Ecto neural progenitor cell (in vitro differentiated cells): ENCODE measurements at regions not wholly inside any gene's neighbourhood (a gene's known extent, or its start where the extent isn't known, plus 50 kb on each side); places are given as distances from the start of the nearest gene placed in this dataset.

Source experiments
- DNase-seq: peaks from one replicate; pipeline ENCODE4 v3.0.0-alpha.2; 2018; ENCODE audit warnings: low spot score

GRCh38 chr22:46090631-46091201 is 59.6 kb upstream of the PPARA start:
- DNase-seq = no peak

DNA sequence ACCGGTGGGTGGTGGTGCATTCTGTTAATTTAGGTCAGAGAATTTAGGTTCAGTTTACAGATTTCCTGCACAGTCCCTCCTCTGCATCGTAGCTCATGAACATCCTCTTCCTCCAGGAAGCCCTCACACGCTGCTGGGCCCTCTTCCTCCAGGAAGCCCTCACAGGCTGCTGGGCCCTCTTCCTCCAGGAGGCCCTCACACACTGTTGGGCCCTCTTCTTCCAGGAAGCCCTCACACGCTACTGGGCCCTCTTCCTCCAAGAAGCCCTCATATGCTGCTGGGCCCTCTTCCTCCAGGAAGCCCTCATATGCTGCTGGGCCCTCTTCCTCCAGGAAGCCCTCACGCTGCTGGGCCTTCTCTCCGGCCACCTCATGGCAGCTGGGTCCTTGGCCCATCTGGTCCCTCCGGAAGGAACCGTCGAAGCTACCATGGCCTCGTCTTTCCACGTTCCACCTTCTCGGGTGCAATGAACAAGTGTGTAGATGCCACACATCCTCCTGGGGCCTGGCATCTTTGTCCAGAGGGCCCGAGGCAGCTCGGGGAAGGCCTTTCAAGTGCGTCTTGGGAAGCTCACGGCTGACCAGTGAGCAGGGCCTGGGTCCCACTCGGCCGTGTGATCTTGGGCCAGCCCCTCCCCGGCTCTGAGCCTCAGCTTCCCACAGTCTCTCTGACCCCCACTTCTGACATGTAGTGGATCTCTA is 58.9 kb upstream of the PPARA start:
- DNase-seq = no peak

DNA sequence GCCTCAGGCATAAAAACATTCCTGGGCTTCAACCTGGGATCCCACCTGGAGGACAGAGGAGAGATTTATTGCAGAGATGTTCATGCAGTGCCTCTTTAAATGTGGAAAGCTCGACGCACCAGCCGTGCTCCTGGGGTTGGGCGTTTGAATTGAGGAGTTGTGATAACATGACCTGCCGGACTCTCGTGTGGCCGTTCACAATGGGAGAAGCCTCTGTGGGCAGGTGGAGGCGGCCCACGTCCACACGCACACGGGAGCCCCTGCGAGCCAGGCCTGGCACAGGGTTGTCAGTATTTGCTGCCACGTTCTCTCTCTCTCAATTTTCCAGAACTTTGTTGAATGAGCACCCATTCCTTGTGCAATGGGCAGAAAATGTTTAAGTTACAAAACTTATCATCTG is 58.3 kb upstream of the PPARA start:
- DNase-seq = no peak

DNA sequence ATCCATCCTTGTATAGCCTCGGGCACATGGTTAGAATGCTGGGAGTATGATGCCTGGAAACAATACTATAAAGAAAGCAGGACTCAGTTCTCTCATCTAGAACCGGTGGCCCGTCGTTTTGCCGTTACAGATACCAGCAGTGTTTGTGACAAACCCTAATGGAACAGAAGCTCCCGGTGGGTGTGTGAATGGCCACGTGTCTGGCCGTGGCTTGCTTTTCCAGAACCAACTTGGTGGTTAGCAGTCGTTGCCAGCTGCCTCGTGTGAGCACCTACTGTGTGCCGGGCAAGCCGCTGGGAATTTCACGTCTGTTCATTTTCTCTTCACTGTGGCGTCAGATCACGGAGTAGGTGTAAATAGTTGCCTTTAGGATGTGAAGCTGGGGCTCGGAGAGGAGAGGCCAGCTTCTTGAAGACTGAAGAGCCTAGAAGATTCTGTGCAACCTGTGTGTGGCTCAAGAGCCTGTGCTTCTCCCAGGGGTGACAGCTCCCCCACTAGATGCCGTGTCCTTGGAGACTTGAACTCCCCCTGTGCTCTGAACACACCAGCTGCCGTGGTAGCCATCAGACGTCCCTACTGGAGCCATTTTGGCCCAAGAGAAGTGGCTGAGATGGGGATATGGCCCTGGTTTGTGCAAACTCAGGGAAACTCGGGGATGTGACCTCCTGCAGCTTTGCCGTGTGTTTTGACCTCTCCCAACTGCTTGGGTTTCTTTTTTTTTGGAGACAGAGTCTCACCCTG is 57.5 kb upstream of the PPARA start:
- DNase-seq = no peak

DNA sequence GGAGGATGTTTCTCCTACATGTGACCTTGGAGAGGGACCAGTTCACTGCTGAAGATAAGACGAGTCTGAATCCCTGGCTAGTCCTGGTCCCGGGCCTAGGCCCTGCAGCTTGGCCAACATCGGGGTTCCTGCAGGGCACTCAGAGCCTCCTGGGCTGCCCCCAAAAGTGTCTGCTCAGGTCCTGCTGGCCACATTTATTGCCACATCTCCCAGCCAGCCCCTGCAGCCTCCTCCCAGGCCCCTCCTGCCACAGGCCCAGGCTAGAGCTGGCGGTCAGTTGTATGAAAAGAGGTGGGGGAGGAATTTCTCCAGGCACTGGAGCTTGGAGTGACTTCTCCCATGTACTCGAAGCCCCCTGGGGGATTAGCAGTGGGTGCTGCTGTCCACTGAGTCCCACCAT is 56.5 kb upstream of the PPARA start:
- DNase-seq = no peak

DNA sequence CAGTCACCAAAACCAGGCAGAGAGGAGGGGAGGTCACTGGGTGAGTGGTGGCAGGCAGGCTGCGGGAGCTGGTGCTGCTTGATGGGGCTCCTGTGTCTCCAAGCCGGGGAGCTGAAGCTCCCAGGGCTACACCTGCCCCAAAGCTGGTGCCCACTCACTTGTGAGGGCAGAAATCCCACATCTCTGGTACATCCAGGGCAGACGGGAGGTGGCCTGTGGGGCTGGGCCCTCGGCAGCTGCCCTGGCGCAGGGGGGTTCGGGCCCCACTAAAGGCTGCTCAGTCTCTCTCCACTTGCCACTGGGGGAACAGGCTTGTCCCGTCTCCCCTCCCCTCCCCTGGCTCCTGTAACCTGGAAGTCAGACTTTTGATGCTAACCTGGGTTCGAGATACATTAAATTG is 55.6 kb upstream of the PPARA start:
- DNase-seq = no peak

- DNase-seq = no peak
Measured at GRCh38 chr22:46096051-46096450, 54.3 kb upstream of the PPARA start.

- no peak for DNase-seq
Measured at GRCh38 chr22:46096706-46097230, 53.6 kb upstream of the PPARA start.

GRCh38 chr22:46097268-46097900 is 52.9 kb upstream of the PPARA start:
- no peak for DNase-seq

DNA sequence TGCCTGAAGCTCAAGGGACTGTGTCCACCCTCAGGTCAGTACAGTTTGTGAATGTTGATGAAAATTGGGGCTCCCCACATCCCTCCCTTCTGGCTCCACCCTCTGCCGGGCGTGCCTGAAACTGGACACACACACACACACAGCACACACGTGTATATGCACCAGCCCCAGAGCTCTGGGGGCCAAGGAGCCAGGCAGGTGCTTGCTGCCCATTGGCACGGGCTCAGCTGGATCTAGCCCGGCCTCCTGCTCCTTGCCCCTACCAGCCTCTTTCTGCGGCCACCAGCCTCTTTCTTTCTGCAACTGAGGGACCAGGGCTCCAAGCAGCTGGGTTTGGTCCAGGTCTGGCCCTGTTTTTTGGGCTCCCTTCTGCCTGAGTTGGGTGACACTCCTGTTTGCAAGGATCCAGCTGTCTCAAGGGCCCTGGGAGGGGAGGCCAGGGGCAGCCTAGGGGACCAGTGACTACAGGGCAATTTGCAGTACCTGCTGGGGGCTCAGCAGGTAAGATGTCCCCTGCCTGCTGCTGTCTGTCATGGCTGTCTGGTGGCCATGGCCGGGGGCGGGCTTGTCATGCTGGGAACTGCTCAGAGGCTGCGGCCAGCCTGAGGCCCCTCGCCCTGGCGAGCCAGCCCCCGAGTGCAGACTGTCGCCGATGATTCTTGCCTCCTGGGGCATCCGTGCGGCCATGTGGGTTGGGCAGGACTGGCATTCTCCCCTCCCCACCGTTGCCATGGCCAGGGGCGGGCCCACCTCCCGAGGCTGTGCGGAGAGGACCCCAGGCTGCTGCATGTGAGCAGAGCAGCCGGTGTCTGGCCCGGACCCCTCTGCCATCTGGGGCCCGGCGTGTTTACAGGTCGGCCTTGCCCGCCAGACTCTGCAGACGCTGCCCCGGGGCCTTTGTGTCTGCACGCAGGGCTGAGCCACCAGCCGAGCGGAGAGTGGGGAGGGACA is 51.5 kb upstream of the PPARA start:
- no peak for DNase-seq

GRCh38 chr22:46099740-46100139 is 50.6 kb upstream of the PPARA start:
- no peak for DNase-seq

- DNase-seq = no peak
Measured at GRCh38 chr22:46100401-46101105, 49.8 kb upstream of the PPARA start.
